ENCODE measurements at regions not wholly inside any gene's neighbourhood (a gene's known extent, or its start where the extent isn't known, plus 50 kb on each side); places are given as distances from the start of the nearest gene placed in this dataset.

DNA sequence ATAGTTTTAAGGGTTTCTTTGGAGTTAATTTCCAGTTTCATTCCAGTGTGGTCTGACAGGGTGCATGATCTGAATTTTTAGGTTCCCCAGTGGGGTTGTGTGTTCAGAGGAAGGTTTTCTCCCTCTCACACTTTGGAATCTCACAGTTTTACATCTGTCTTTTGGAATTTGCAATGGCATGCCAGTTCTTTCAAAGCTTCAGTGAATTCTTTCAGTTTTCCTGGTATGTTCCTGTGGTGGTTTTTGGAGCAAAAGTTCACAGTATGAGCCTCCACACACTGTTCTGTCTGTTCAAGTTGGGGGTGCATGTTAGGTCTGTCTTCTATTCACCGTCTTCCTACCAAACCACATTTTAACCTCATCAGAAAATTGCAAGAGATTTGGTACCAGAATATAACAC is 624.2 kb downstream of the KCTD16 start:
- no peaks in the 10 kb centered on the region for H3K27me3 ChIP-seq (ENCODE audit: insufficient read depth, low read depth)
- POLR2A ChIA-PET (ENCODE audit: unreplicated experiment), result no interaction called here
- H3K9me3 ChIP-seq (ENCODE audit: insufficient read depth, low read depth), result no peaks in the 10 kb centered on the region
- H3K27ac ChIP-seq, result no peak overlapping the region
- H2AFZ ChIP-seq, result no peak overlapping the region
- no peak for DNase-seq
- H3K36me3 ChIP-seq (ENCODE audit: low read depth), result no peaks in the 10 kb centered on the region
- H3K9me2 ChIP-seq (ENCODE audit: insufficient read depth), result no peaks in the 10 kb centered on the region
- TF ChIP-seq EZH2 (IDR thresholded peaks at IDR 0.05; ENCODE audit: low read depth), result no peak
- TF ChIP-seq, protein P1, sequence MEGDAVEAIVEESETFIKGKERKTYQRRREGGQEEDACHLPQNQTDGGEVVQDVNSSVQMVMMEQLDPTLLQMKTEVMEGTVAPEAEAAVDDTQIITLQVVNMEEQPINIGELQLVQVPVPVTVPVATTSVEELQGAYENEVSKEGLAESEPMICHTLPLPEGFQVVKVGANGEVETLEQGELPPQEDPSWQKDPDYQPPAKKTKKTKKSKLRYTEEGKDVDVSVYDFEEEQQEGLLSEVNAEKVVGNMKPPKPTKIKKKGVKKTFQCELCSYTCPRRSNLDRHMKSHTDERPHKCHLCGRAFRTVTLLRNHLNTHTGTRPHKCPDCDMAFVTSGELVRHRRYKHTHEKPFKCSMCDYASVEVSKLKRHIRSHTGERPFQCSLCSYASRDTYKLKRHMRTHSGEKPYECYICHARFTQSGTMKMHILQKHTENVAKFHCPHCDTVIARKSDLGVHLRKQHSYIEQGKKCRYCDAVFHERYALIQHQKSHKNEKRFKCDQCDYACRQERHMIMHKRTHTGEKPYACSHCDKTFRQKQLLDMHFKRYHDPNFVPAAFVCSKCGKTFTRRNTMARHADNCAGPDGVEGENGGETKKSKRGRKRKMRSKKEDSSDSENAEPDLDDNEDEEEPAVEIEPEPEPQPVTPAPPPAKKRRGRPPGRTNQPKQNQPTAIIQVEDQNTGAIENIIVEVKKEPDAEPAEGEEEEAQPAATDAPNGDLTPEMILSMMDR (conservative IDR thresholded peaks at IDR 0.05), result no peak
- no peaks in the 10 kb centered on the region for H4K20me1 ChIP-seq (ENCODE audit: insufficient read depth)
- BruUV-seq (replicated peaks), result no TSS peak
- H3K4me2 ChIP-seq, result no peak overlapping the region
- H3F3A ChIP-seq (ENCODE audit: insufficient read depth, low read depth), result no peaks in the 10 kb centered on the region
- intact Hi-C loops (cut with micrococcal nuclease; ENCODE audit: unreplicated experiment), result no loop called here
- no peak overlapping the region for H3K4me3 ChIP-seq
- H3K4me1 ChIP-seq (replicated peaks; ENCODE audit: insufficient read depth), result no peaks in the 10 kb centered on the region
- H3K79me2 ChIP-seq (ENCODE audit: low read depth), result no peaks in the 10 kb centered on the region
- CTCF ChIA-PET, result no interaction called here

DNA sequence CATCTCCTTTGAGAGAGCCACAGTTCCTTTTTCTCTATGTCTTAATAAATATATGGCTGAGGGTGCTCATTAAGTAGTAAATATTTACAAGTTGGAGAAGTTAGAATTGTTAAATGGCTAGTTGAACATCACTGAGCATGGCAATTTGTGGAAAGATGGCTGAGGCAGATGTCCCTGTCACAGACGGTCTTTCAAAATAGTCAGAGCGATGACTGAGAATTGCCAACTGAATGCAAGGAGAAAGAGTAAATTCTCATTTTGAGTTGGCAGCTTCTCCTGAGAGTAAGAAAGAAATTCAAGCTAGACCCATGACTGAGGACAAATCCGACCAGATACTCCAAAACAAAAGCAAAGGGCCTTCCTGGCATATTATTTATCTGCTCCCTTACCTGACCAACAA is 617.9 kb downstream of the KCTD16 start:
- Histone ChIP-seq H3K4me3 (no peak overlapping the region), H3K36me3 (ENCODE audit: low read depth) (no peaks in the 10 kb centered on the region), H3K27ac (no peak overlapping the region), H3F3A (ENCODE audit: insufficient read depth, low read depth) (no peaks in the 10 kb centered on the region), H2AFZ (no peak overlapping the region), H3K79me2 (ENCODE audit: low read depth) (no peaks in the 10 kb centered on the region), H4K20me1 (ENCODE audit: insufficient read depth) (no peaks in the 10 kb centered on the region), H3K9me3 (ENCODE audit: insufficient read depth, low read depth) (no peaks in the 10 kb centered on the region), H3K27me3 (ENCODE audit: insufficient read depth, low read depth) (no peaks in the 10 kb centered on the region), H3K4me2 (no peak overlapping the region), H3K9me2 (ENCODE audit: insufficient read depth) (no peaks in the 10 kb centered on the region), H3K4me1 (replicated peaks; ENCODE audit: insufficient read depth) (no peaks in the 10 kb centered on the region)
- no peak for TF ChIP-seq EZH2 (IDR thresholded peaks at IDR 0.05; ENCODE audit: low read depth)
- TF ChIP-seq, protein P1 (conservative IDR thresholded peaks at IDR 0.05), result no peak
- POLR2A ChIA-PET (ENCODE audit: unreplicated experiment), result no interaction called here
- BruUV-seq (replicated peaks), result no TSS peak
- CTCF ChIA-PET, result no interaction called here
- intact Hi-C loops (cut with micrococcal nuclease; ENCODE audit: unreplicated experiment), result no loop called here
- no peak for DNase-seq

DNA sequence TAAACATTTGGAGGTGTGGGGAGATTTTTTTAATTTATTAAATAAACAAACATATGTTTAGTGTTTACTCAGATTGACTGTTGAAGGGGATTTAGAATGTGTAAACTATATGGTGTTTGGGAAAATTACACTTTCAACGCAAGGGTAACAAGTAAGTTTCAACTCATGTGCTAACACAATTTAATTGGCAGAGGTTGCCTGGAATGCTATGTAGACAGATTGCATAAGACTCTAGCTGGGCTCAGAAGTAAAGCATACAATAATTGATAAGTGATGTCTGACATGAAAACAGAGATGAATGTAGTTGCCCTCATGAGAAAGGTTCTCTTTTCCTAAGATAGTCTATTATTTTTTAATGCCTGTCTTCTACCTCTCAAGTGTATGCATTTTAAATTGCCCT is 617.4 kb downstream of the KCTD16 start:
- POLR2A ChIA-PET (ENCODE audit: unreplicated experiment), result no interaction called here
- Histone ChIP-seq H3K27ac (no peak overlapping the region), H3K79me2 (ENCODE audit: low read depth) (no peaks in the 10 kb centered on the region), H3K27me3 (ENCODE audit: insufficient read depth, low read depth) (no peaks in the 10 kb centered on the region), H3K4me1 (replicated peaks; ENCODE audit: insufficient read depth) (no peaks in the 10 kb centered on the region), H3F3A (ENCODE audit: insufficient read depth, low read depth) (no peaks in the 10 kb centered on the region), H3K36me3 (ENCODE audit: low read depth) (no peaks in the 10 kb centered on the region), H3K4me3 (no peak overlapping the region), H2AFZ (no peak overlapping the region), H3K9me2 (ENCODE audit: insufficient read depth) (no peaks in the 10 kb centered on the region), H3K9me3 (ENCODE audit: insufficient read depth, low read depth) (no peaks in the 10 kb centered on the region), H4K20me1 (ENCODE audit: insufficient read depth) (no peaks in the 10 kb centered on the region), H3K4me2 (no peak overlapping the region)
- CTCF ChIA-PET, result no interaction called here
- no TSS peak for BruUV-seq (replicated peaks)
- intact Hi-C loops (cut with micrococcal nuclease; ENCODE audit: unreplicated experiment), result no loop called here
- TF ChIP-seq, protein P1 (conservative IDR thresholded peaks at IDR 0.05), result no peak
- TF ChIP-seq EZH2 (IDR thresholded peaks at IDR 0.05; ENCODE audit: low read depth), result no peak
- DNase-seq, result no peak
